Neural cell (in vitro differentiated cells): ENCODE measurements at regions not wholly inside any gene's neighbourhood (a gene's known extent, or its start where the extent isn't known, plus 50 kb on each side); places are given as distances from the start of the nearest gene placed in this dataset.

Experiments
- H2AFZ ChIP-seq: fragments of 200-600, 300-800 bp; sonication (generic), shearing (Covaris generic); 2 replicates; pipeline ENCODE4 v1.6.0; 2014; ENCODE audit warnings: low read depth, mild to moderate bottlenecking, antibody characterized with exemption, low read length, moderate library complexity
- H3F3A ChIP-seq: fragments of 200-600 bp; shearing (Covaris generic); 2 replicates; pipeline ENCODE4 v1.6.1; 2016; ENCODE audit warnings: mild to moderate bottlenecking, moderate library complexity, mixed read lengths, antibody characterized with exemption, low read length; ENCODE audit not compliant: insufficient read depth, poor library complexity, severe bottlenecking
- H3K27ac ChIP-seq: fragments of 200-600, 300-800 bp; sonication (generic), shearing (Covaris generic); 2 replicates; pipeline ENCODE4 v1.5.1; 2014; ENCODE audit warnings: mild to moderate bottlenecking, low read length, moderate library complexity
- H3K27me3 ChIP-seq: fragments of 300-800, 200-600 bp; sonication (generic), shearing (Covaris generic); 2 replicates; pipeline ENCODE4 v1.6.0; 2014; ENCODE audit warnings: mild to moderate bottlenecking, low read depth, low read length, moderate library complexity; ENCODE audit not compliant: insufficient read depth
- H3K36me3 ChIP-seq: fragments of 300-800, 200-600 bp; sonication (generic), shearing (Covaris generic); 2 replicates; pipeline ENCODE4 v1.5.1; 2014; ENCODE audit warnings: mild to moderate bottlenecking, antibody characterized with exemption, low read length, moderate library complexity; ENCODE audit not compliant: insufficient read depth
- H3K4me2 ChIP-seq: fragments of 300-800, 200-600 bp; sonication (generic), shearing (Covaris generic); 2 replicates; pipeline ENCODE4 v1.6.0; 2014; ENCODE audit warnings: mild to moderate bottlenecking, low read length
- H3K4me3 ChIP-seq: fragments of 300-800, 200-600 bp; sonication (generic), shearing (Covaris generic); 2 replicates; pipeline ENCODE4 v1.5.1; 2014; ENCODE audit warnings: mild to moderate bottlenecking, low read length, moderate library complexity
- H3K79me2 ChIP-seq: fragments of 200-600 bp; shearing (Covaris generic); replicated peaks from 2 replicates; pipeline ENCODE4 v1.6.0; 2014; ENCODE audit warnings: mild to moderate bottlenecking, low read length, moderate library complexity; ENCODE audit not compliant: insufficient read depth
- H3K9ac ChIP-seq: fragments of 300-800, 200-600 bp; sonication (generic), shearing (Covaris generic); 2 replicates; pipeline ENCODE4 v1.6.1; 2016; ENCODE audit warnings: mild to moderate bottlenecking, low read length, mixed read lengths
- H3K9me2 ChIP-seq: fragments of 200-600 bp; shearing (Covaris generic); 2 replicates; pipeline ENCODE4 v1.6.1; 2016; ENCODE audit warnings: mild to moderate bottlenecking, low read length, mixed read lengths; ENCODE audit not compliant: insufficient read depth
- H3K9me3 ChIP-seq: fragments of 200-600, 300-800 bp; sonication (generic), shearing (Covaris generic); 2 replicates; pipeline ENCODE4 v1.6.1; 2016; ENCODE audit warnings: mild to moderate bottlenecking, mixed run types, low read length, moderate library complexity, mixed read lengths
- H4K20me1 ChIP-seq: fragments of 200-600 bp; shearing (Covaris generic); 2 replicates; pipeline ENCODE4 v1.6.1; 2016; ENCODE audit warnings: mild to moderate bottlenecking, mixed run types; ENCODE audit not compliant: insufficient read depth
- MXI1 ChIP-seq: fragments of 450-650 bp; conservative IDR thresholded peaks from 2 replicates; pipeline ENCODE4 v1.6.1; 2014; ENCODE audit warnings: antibody characterized with exemption, mild to moderate bottlenecking; ENCODE audit not compliant: poor library complexity, severe bottlenecking
- POLR2AphosphoS5 ChIP-seq: IDR thresholded peaks from 2 replicates; pipeline ENCODE4 v1.6.1; 2012
- RAD21 ChIP-seq: fragments of 450-650 bp; conservative IDR thresholded peaks from 2 replicates; pipeline ENCODE4 v1.6.1; 2014; ENCODE audit warnings: antibody characterized with exemption, mild to moderate bottlenecking, moderate library complexity
- SMC3 ChIP-seq: fragments of 450-650 bp; conservative IDR thresholded peaks from 2 replicates; pipeline ENCODE4 v1.6.1; 2014; ENCODE audit warnings: antibody characterized with exemption, mild to moderate bottlenecking, moderate library complexity; ENCODE audit not compliant: poor library complexity
- TF ChIP-seq, protein P1 (sequence below): fragments of 450-650 bp; IDR thresholded peaks from 2 replicates; pipeline ENCODE4 v1.5.1; 2014; ENCODE audit warnings: antibody characterized with exemption, mild to moderate bottlenecking, moderate library complexity; ENCODE audit not compliant: poor library complexity, severe bottlenecking
- TF ChIP-seq, protein P2 (sequence below): IDR thresholded peaks from 2 replicates; pipeline ENCODE4 v1.6.1; 2012; ENCODE audit warnings: borderline replicate concordance

DNA sequence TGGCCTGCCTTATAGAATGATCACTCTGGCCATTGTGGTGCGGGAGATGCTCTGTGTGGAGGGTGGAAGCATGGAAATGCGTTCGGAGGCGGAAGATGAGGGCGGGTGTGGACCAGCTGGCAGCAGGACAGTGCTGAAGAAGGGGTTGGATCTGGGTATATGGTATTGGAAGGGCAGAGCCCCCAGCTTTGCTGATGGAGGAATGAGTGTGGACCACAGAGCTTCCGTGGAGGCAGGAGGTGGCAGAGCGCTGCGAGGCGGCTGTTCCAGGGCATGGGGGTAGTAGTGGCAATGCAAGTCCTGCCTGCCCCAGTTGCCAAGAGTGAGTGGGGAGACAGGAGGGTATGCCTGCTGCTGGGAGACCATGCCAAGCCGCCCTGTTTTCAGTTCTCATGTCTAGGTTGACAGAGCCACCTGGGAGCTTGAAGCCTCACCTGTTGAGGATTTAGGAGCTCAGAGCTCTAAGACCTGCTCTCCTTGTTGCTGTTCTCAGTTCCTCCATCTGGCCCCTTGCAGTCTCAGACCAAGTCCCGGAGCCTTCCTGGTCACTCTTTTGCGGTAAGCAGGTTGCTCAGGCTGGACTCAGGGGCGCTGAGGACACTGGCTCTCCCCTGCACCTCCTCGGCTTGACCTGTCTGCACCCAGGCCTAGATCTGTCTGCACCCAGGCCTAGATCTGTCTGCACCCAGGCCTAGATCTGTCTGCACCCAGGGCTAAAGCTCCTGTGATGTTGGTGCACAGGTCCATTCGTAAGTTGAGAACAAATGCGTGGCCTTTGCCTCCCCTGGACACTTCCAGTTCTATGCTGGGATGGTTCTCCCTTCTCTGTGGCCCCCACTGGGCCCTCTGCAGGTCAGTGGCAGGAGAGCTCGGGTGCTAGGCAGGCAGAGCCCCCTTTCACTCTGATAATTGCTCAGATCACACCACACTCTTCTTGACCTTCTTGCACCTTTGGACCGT lies 290.5 kb upstream of the HS6ST1 start:
- Histone ChIP-seq H3F3A (no peaks in the 10 kb centered on the region), H3K27me3 (no peaks in the 10 kb centered on the region), H2AFZ (no peak overlapping the region), H3K4me3 (no peak overlapping the region), H3K4me2 (no peak overlapping the region), H3K9me3 (no peaks in the 10 kb centered on the region), H3K9me2 (no peaks in the 10 kb centered on the region), H3K27ac (no peak overlapping the region), H4K20me1 (no peaks in the 10 kb centered on the region), H3K36me3 (no peaks in the 10 kb centered on the region), H3K9ac (no peak overlapping the region), H3K79me2 (no peaks in the 10 kb centered on the region)
- TF ChIP-seq SMC3 (no peak), MXI1 (no peak), POLR2AphosphoS5 (no peak)
- TF ChIP-seq, protein P1, sequence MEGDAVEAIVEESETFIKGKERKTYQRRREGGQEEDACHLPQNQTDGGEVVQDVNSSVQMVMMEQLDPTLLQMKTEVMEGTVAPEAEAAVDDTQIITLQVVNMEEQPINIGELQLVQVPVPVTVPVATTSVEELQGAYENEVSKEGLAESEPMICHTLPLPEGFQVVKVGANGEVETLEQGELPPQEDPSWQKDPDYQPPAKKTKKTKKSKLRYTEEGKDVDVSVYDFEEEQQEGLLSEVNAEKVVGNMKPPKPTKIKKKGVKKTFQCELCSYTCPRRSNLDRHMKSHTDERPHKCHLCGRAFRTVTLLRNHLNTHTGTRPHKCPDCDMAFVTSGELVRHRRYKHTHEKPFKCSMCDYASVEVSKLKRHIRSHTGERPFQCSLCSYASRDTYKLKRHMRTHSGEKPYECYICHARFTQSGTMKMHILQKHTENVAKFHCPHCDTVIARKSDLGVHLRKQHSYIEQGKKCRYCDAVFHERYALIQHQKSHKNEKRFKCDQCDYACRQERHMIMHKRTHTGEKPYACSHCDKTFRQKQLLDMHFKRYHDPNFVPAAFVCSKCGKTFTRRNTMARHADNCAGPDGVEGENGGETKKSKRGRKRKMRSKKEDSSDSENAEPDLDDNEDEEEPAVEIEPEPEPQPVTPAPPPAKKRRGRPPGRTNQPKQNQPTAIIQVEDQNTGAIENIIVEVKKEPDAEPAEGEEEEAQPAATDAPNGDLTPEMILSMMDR, result no peak

DNA sequence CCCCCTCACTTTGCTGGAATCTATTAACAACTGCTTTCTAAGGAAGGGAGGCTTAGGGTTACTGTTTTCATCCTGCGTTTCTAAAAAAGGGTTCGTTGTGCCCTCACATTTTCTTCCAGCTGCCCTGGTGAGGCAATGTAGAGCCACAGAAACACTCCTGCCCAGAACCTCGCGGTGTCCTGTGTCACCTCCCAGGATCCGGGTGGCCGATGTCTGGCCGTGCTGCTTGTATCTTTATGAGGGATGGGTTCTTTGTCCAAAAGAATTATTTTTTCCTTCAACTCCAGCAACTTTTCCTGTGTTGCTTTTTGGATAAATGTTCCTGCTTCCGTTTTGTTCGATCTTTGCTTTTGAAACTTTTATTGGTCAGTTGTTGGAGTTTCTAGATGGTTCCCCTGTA lies 291.8 kb upstream of the HS6ST1 start:
- H3K79me2 ChIP-seq, result no peaks in the 10 kb centered on the region
- H3K9ac ChIP-seq, result no peak overlapping the region
- no peaks in the 10 kb centered on the region for H3K36me3 ChIP-seq
- H4K20me1 ChIP-seq, result no peaks in the 10 kb centered on the region
- H3K4me2 ChIP-seq, result no peak overlapping the region
- TF ChIP-seq POLR2AphosphoS5 (no peak), RAD21 (no peak)
- TF ChIP-seq, protein P2, sequence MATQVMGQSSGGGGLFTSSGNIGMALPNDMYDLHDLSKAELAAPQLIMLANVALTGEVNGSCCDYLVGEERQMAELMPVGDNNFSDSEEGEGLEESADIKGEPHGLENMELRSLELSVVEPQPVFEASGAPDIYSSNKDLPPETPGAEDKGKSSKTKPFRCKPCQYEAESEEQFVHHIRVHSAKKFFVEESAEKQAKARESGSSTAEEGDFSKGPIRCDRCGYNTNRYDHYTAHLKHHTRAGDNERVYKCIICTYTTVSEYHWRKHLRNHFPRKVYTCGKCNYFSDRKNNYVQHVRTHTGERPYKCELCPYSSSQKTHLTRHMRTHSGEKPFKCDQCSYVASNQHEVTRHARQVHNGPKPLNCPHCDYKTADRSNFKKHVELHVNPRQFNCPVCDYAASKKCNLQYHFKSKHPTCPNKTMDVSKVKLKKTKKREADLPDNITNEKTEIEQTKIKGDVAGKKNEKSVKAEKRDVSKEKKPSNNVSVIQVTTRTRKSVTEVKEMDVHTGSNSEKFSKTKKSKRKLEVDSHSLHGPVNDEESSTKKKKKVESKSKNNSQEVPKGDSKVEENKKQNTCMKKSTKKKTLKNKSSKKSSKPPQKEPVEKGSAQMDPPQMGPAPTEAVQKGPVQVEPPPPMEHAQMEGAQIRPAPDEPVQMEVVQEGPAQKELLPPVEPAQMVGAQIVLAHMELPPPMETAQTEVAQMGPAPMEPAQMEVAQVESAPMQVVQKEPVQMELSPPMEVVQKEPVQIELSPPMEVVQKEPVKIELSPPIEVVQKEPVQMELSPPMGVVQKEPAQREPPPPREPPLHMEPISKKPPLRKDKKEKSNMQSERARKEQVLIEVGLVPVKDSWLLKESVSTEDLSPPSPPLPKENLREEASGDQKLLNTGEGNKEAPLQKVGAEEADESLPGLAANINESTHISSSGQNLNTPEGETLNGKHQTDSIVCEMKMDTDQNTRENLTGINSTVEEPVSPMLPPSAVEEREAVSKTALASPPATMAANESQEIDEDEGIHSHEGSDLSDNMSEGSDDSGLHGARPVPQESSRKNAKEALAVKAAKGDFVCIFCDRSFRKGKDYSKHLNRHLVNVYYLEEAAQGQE, result no peak
- TF ChIP-seq, protein P1, result no peak
- no peak overlapping the region for H3K4me3 ChIP-seq
- no peaks in the 10 kb centered on the region for H3K9me3 ChIP-seq
- H3K9me2 ChIP-seq, result no peaks in the 10 kb centered on the region
- H2AFZ ChIP-seq, result no peak overlapping the region
- no peak overlapping the region for H3K27ac ChIP-seq
- no peaks in the 10 kb centered on the region for H3K27me3 ChIP-seq
- no peaks in the 10 kb centered on the region for H3F3A ChIP-seq
